ENCODE measurements at regions not wholly inside any gene's neighbourhood (a gene's known extent, or its start where the extent isn't known, plus 50 kb on each side); places are given as distances from the start of the nearest gene placed in this dataset.

DNA sequence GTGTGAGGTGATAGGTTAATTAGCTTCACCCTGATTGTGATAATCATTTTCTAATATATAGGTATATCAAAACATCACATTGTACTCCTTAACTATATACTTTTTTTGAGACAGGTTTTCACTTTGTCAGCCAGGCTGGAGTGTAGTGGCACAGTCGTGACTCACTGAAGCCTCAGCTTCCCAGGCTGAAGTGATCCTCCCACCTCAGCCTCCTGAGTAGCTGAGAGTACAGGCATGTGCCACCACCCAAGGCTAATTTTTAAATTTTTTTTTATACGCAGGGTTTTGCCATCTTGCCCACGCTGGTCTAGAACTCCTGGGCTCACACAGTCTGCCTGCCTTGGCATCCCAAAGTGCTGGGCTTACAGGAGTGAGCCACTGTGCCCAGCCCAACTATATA is 455.3 kb upstream of the MAF start:
- H3K36me3 Mint-ChIP-seq (ENCODE audit: low read depth), result no peaks in the 10 kb centered on the region
- no peak overlapping the region for H3K27ac Mint-ChIP-seq
- no peaks in the 10 kb centered on the region for H3K9me3 Mint-ChIP-seq
- H3K4me3 Mint-ChIP-seq (ENCODE audit: low read depth), result no peak overlapping the region
- no peaks in the 10 kb centered on the region for H3K27me3 Mint-ChIP-seq (ENCODE audit: low read depth)
- DNase-seq (ENCODE audit: low spot score), result no peak
- H3K4me1 Mint-ChIP-seq (ENCODE audit: low read depth), result no peaks in the 10 kb centered on the region
- intact Hi-C loops (cut with micrococcal nuclease), result no loop called here

DNA sequence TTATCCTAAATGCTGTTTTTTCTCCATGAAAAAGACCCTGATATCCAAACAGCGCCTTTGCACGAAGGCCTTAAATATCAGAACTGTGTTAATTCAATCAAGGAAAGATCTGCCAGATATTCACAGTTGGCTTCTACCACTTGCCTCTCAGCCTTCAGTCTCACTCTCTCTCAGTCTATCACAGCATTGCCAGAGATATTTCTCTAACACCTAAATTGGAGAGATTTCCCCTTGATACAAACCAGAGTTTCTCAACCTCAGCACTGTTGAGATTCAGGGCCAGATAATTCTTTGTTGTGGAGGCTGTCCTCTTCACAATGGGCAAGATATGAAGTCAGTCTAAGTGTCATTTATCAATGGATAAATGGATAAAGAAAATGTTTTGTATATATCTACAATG is 454.1 kb upstream of the MAF start:
- Mint-ChIP-seq H3K27me3 (ENCODE audit: low read depth) (no peaks in the 10 kb centered on the region), H3K4me3 (ENCODE audit: low read depth) (no peak overlapping the region), H3K27ac (no peak overlapping the region), H3K36me3 (ENCODE audit: low read depth) (no peaks in the 10 kb centered on the region), H3K4me1 (ENCODE audit: low read depth) (no peaks in the 10 kb centered on the region), H3K9me3 (no peaks in the 10 kb centered on the region)
- intact Hi-C loops (cut with micrococcal nuclease), result no loop called here
- DNase-seq (ENCODE audit: low spot score), result no peak

DNA sequence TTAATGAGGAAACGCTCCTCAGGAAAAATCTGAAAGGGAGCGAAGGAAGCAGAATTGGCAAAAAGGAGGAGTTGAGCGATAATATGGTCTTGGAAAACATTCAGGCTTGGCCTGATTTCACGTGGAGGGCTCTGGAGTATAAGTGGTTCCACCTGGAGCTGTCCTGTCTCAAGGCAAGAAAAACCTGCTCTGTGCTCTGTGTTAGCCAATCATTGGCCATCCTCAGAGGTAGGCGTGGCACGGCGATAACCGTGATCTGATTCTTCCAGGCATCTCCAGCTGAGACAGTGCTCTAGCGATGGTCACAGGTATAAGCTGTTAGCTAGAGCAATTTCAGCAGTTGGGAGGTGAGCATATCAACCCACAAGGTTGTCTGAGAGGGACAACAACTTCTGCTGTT is 450.5 kb upstream of the MAF start:
- Mint-ChIP-seq H3K36me3 (ENCODE audit: low read depth) (no peaks in the 10 kb centered on the region), H3K9me3 (no peaks in the 10 kb centered on the region), H3K27me3 (ENCODE audit: low read depth) (peaks cover 7% of the 10 kb centered on the region), H3K4me3 (ENCODE audit: low read depth) (no peak overlapping the region), H3K4me1 (ENCODE audit: low read depth) (no peaks in the 10 kb centered on the region), H3K27ac (no peak overlapping the region)
- DNase-seq (ENCODE audit: low spot score), result no peak
- intact Hi-C loops (cut with micrococcal nuclease), result no loop called here

DNA sequence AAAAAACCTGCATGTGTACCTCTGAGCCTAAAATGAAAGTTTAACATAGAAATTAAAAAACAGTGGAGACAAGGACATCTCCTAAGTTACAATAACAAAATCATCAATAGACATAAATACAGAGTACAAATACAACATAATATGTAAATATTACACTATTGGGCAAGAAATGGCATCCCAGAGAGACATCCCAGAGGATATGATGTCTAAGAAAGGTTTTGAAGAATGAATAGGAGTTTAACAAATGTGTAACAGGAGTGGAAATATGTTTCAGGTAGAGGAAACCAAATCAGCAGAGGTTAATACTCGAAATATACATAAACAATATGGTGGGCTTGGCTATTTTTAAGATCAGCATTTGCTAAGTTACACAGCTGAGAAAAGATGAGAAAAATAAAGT is 447.7 kb upstream of the MAF start:
- Mint-ChIP-seq H3K4me3 (ENCODE audit: low read depth) (no peak overlapping the region), H3K36me3 (ENCODE audit: low read depth) (no peaks in the 10 kb centered on the region), H3K27me3 (ENCODE audit: low read depth) (peaks cover 7% of the 10 kb centered on the region), H3K4me1 (ENCODE audit: low read depth) (no peaks in the 10 kb centered on the region), H3K9me3 (no peaks in the 10 kb centered on the region), H3K27ac (no peak overlapping the region)
- intact Hi-C loops (cut with micrococcal nuclease), result no loop called here
- DNase-seq (ENCODE audit: low spot score), result no peak

DNA sequence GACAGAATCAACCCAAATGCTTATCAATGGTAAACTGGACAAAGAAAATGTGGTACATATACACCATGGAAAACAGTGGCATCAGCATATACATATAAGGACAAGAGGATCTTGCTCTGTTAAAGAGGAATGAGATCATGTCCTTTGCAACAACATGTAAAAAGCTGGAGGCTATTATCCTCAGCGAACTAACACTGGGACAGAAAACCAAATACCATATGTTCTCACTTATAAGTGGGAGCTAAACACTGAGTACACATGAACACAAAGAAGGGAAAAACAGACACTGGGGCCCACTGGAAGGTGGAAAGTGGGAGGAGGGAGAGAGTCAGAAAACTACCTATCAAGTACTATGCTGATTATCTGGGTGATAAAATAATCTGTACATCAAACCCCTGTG is 447.3 kb upstream of the MAF start:
- Mint-ChIP-seq H3K36me3 (ENCODE audit: low read depth) (no peaks in the 10 kb centered on the region), H3K4me3 (ENCODE audit: low read depth) (no peak overlapping the region), H3K27me3 (ENCODE audit: low read depth) (peaks cover 7% of the 10 kb centered on the region), H3K9me3 (no peaks in the 10 kb centered on the region), H3K27ac (no peak overlapping the region), H3K4me1 (ENCODE audit: low read depth) (no peaks in the 10 kb centered on the region)
- intact Hi-C loops (cut with micrococcal nuclease), result no loop called here
- no peak for DNase-seq (ENCODE audit: low spot score)

DNA sequence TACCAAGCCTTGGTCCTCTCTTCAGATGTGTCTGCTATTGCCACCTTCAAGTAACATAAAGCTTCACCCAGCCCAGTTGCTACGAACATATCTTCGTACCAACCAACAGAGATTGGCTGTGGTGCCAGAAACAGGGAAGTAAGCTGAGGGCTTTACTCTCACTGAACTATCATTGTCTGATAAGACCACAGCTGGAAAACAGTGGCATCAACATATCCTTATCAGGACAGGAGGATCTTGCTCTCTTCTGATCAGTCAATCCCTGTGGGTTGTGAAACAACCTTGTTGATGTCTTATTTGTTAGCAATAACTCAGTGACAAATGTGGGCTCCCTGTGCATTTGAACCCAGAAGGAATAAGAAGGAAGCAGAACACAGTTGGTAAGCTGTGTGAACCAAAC is 446.3 kb upstream of the MAF start:
- no peak for DNase-seq (ENCODE audit: low spot score)
- no peak overlapping the region for H3K4me3 Mint-ChIP-seq (ENCODE audit: low read depth)
- peaks cover 7% of the 10 kb centered on the region for H3K27me3 Mint-ChIP-seq (ENCODE audit: low read depth)
- no peaks in the 10 kb centered on the region for H3K36me3 Mint-ChIP-seq (ENCODE audit: low read depth)
- H3K4me1 Mint-ChIP-seq (ENCODE audit: low read depth), result no peaks in the 10 kb centered on the region
- no peaks in the 10 kb centered on the region for H3K9me3 Mint-ChIP-seq
- intact Hi-C loops (cut with micrococcal nuclease), result no loop called here
- H3K27ac Mint-ChIP-seq, result no peak overlapping the region

DNA sequence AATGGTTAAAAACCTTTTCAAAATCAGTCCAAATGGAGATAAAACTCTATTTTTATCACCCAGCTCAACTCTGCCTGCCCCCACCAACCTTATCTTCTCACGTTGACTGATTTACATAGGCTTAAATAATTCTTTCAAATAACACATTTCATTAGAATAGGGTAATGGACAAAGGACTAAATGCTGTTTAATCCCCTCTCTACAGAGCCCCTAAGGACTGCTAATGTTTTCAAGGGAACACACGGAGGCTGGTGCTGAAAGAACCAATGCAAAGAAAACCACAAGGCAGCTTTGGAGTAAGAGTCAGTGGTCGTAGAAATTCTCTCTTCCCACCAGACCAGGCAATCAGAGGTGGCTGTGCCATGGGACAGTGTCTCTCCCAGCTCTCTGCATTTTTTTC is 445.7 kb upstream of the MAF start:
- no peaks in the 10 kb centered on the region for H3K4me1 Mint-ChIP-seq (ENCODE audit: low read depth)
- no peak for DNase-seq (ENCODE audit: low spot score)
- intact Hi-C loops (cut with micrococcal nuclease), result no loop called here
- peaks cover 7% of the 10 kb centered on the region for H3K27me3 Mint-ChIP-seq (ENCODE audit: low read depth)
- H3K36me3 Mint-ChIP-seq (ENCODE audit: low read depth), result no peaks in the 10 kb centered on the region
- H3K27ac Mint-ChIP-seq, result no peak overlapping the region
- H3K4me3 Mint-ChIP-seq (ENCODE audit: low read depth), result no peak overlapping the region
- H3K9me3 Mint-ChIP-seq, result no peaks in the 10 kb centered on the region

DNA sequence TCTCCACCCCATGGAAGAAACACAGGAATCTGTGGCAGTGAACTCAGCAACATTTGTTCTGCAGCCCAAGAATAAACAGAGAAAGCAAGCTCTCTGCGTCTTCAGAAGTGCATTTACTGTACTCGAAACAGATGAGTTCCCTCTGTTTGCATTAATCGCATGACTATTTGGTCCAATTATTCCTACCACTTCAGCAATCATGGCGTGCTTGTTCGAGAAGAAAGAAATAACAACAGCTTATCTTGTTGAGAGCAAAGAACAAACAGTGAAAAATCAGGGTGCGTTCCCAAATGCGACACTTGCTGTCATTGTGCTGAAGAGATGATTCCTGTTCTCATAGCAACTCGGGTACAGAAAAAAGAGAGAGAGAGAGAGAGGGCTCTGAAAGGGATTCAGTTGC is 445.3 kb upstream of the MAF start:
- intact Hi-C loops (cut with micrococcal nuclease), result no loop called here
- DNase-seq (ENCODE audit: low spot score), result no peak
- Mint-ChIP-seq H3K27me3 (ENCODE audit: low read depth) (peaks cover 7% of the 10 kb centered on the region), H3K4me3 (ENCODE audit: low read depth) (no peak overlapping the region), H3K36me3 (ENCODE audit: low read depth) (no peaks in the 10 kb centered on the region), H3K27ac (no peak overlapping the region), H3K9me3 (no peaks in the 10 kb centered on the region), H3K4me1 (ENCODE audit: low read depth) (no peaks in the 10 kb centered on the region)

DNA sequence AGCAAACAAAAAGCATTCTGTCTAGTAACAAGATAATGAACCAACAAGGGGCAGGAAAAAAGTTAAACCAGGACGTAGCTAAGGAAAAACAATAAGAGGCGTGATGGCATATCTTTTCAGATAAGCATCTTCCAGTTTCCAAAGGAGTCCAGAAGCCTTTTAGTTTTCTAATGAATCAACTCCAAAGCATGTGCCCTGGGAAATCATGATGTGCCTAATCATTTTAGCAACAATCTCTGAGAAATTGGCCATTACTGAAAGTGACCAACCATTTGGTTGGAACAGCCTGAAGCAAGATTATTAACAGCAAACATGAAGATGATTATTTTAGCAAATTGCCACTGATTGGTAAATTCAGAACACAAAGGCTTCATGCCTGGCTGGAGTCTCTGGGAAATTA is 440.9 kb upstream of the MAF start:
- no peak overlapping the region for H3K27ac Mint-ChIP-seq
- H3K4me1 Mint-ChIP-seq (ENCODE audit: low read depth), result no peaks in the 10 kb centered on the region
- intact Hi-C loops (cut with micrococcal nuclease), result no loop called here
- peaks cover 2% of the 10 kb centered on the region for H3K27me3 Mint-ChIP-seq (ENCODE audit: low read depth)
- H3K9me3 Mint-ChIP-seq, result no peaks in the 10 kb centered on the region
- H3K4me3 Mint-ChIP-seq (ENCODE audit: low read depth), result no peak overlapping the region
- no peak for DNase-seq (ENCODE audit: low spot score)
- no peaks in the 10 kb centered on the region for H3K36me3 Mint-ChIP-seq (ENCODE audit: low read depth)

DNA sequence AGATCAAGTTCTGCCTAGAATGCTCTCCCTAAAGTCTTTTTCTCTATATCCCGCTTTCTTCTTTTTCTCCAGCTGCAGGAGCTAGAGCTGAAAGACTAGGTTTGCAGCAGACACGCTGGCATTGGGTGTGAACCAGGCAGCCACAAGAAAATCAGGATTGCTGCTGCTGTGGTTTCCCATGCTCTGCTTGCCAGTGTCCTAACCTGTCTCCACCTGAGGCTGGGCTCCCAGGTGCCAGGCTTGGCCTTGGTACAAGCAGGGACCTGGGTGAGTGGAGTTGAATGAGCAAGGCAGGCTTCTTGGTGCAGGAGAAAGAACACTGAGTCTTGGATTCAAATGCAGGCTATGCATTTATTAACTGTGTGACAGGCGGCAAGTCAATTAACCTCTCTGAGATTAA is 440.3 kb upstream of the MAF start:
- Mint-ChIP-seq H3K4me3 (ENCODE audit: low read depth) (no peak overlapping the region), H3K27ac (no peak overlapping the region), H3K9me3 (no peaks in the 10 kb centered on the region), H3K27me3 (ENCODE audit: low read depth) (peaks cover 2% of the 10 kb centered on the region), H3K36me3 (ENCODE audit: low read depth) (no peaks in the 10 kb centered on the region), H3K4me1 (ENCODE audit: low read depth) (no peaks in the 10 kb centered on the region)
- intact Hi-C loops (cut with micrococcal nuclease), result no loop called here
- no peak for DNase-seq (ENCODE audit: low spot score)

DNA sequence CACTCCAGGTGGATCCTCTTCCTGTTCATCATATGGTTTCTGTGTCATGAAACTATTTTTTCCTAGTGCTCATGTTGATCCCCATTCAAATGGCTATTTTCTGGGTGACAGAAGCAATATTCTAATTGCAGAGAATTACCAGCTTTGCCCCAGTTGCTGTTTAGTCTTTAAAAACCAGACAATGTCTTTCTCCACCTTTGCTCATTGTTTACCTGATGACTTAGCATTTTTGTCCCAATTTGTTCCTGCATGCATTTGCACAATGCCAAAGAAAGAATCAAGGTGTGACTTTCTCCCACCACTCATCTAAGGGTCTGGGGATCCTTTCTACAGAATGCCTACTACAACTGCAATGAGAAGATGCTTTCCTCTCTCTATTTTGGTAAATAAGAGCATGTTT is 439.9 kb upstream of the MAF start:
- DNase-seq (ENCODE audit: low spot score), result no peak
- no peak overlapping the region for H3K4me3 Mint-ChIP-seq (ENCODE audit: low read depth)
- no peaks in the 10 kb centered on the region for H3K9me3 Mint-ChIP-seq
- intact Hi-C loops (cut with micrococcal nuclease), result no loop called here
- H3K27me3 Mint-ChIP-seq (ENCODE audit: low read depth), result peaks cover 2% of the 10 kb centered on the region
- H3K27ac Mint-ChIP-seq, result no peak overlapping the region
- H3K36me3 Mint-ChIP-seq (ENCODE audit: low read depth), result no peaks in the 10 kb centered on the region
- no peaks in the 10 kb centered on the region for H3K4me1 Mint-ChIP-seq (ENCODE audit: low read depth)

DNA sequence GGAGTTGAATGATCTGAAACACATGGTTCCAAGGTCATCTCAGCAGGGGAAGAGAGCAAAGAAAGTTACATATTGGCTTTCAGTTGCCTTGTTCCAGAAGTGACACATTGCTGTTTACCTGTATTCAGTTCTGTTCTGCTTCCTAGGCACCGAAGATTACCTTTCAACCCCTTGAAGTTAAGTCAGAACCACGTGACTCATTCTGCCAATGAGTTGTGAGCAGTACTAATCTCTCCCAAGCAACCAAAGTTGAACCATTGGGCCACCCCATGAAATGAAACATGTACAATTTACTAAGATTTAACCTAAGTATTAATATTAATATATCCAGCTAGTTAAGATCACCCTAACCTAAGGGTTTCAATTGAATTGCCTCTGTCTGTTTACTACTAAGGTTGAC is 439.2 kb upstream of the MAF start:
- no peaks in the 10 kb centered on the region for H3K4me1 Mint-ChIP-seq (ENCODE audit: low read depth)
- intact Hi-C loops (cut with micrococcal nuclease), result no loop called here
- H3K9me3 Mint-ChIP-seq, result no peaks in the 10 kb centered on the region
- H3K36me3 Mint-ChIP-seq (ENCODE audit: low read depth), result no peaks in the 10 kb centered on the region
- no peak for DNase-seq (ENCODE audit: low spot score)
- no peak overlapping the region for H3K4me3 Mint-ChIP-seq (ENCODE audit: low read depth)
- H3K27me3 Mint-ChIP-seq (ENCODE audit: low read depth), result peaks cover 2% of the 10 kb centered on the region
- H3K27ac Mint-ChIP-seq, result no peak overlapping the region

DNA sequence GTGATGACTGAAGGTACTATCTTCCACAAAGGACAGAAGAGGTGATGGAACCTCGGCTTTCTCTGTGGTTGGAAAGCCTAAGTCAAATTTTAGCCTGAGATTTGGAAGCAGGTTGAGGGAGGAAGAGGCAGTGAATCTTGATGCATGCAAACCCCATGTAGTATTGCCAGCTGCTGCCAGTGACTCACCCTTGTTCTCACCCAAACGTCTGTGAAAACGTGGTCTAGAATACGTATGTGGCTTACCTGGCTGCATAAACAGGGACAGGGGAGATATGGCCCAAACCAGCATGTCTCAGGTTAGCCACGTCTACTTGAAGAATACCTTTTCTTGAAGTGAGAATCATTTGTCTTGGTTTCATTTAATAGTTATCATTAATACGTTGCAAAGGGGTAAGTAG is 438.0 kb upstream of the MAF start:
- peaks cover 2% of the 10 kb centered on the region for H3K27me3 Mint-ChIP-seq (ENCODE audit: low read depth)
- no peaks in the 10 kb centered on the region for H3K36me3 Mint-ChIP-seq (ENCODE audit: low read depth)
- no peak for DNase-seq (ENCODE audit: low spot score)
- H3K4me1 Mint-ChIP-seq (ENCODE audit: low read depth), result no peaks in the 10 kb centered on the region
- intact Hi-C loops (cut with micrococcal nuclease), result no loop called here
- H3K27ac Mint-ChIP-seq, result no peak overlapping the region
- peaks cover 5% of the 10 kb centered on the region for H3K9me3 Mint-ChIP-seq
- no peak overlapping the region for H3K4me3 Mint-ChIP-seq (ENCODE audit: low read depth)

DNA sequence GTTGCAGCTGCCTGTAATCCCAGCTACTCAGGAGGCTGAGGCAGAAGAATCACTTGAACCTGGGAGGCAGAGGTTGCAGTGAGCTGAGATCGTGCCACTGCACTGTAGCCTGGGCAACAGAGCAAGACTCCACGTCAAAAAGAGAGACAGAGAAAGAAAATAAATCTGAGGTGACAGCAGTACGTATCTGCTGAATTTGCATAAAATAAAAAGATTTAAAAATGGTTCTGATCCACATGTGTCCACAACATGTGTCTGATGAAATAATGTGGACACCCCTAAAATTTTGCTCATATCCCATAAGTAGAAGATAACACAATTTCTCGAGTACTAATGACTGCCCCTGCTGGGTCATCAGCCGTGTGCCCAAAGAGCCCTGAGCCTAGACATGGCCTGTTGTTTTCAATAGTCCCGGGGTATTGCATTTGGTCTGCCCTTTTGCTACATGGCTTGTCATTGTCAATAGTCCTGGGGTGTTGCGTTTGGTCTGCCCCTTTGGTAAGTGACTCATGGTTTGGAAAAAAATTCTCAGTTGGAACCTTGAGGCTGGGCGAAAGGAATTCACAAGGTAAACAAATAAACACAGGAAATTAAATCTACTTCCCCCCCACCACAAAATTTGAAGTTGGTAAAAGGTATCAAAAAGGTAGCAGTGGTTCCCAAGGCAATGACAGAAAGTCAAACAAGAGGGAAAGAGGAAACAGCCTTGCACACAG is 434.6 kb upstream of the MAF start:
- intact Hi-C loops (cut with micrococcal nuclease), result no loop called here
- Mint-ChIP-seq H3K27me3 (ENCODE audit: low read depth) (peaks cover 3% of the 10 kb centered on the region), H3K4me3 (ENCODE audit: low read depth) (no peak overlapping the region)

More for the DNA sequence above, 434.6 kb upstream of the MAF start:
- peaks cover 5% of the 10 kb centered on the region for H3K9me3 Mint-ChIP-seq
- DNase-seq (ENCODE audit: low spot score), result no peak
- H3K27ac Mint-ChIP-seq, result no peak overlapping the region
- no peaks in the 10 kb centered on the region for H3K4me1 Mint-ChIP-seq (ENCODE audit: low read depth)
- no peaks in the 10 kb centered on the region for H3K36me3 Mint-ChIP-seq (ENCODE audit: low read depth)

Measured in activated T-helper 2 cell treated with anti-CD3 and anti-CD28 coated beads, Interferon-gamma antibody, Interleukin-2, Interleukin-4, amounts not matched to agents 10 μg/mL and 5 μg/mL and 100 μg/mL, durations not matched to agents 14 hours and 24 hours and 36 hours (primary cell).